Mesenchymal stem cell (in vitro differentiated cells and primary cell): ENCODE measurements at regions not wholly inside any gene's neighbourhood (a gene's known extent, or its start where the extent isn't known, plus 50 kb on each side); places are given as distances from the start of the nearest gene placed in this dataset.

Source experiments
- DNase-seq: peaks from one replicate; pipeline ENCODE4 v3.0.0-alpha.2; 2013
- H2AFZ ChIP-seq: one replicate; pipeline ENCODE4 v1.6.1; 2013; ENCODE audit warnings: low read depth, mild to moderate bottlenecking, control low read depth, inconsistent platforms, low read length, moderate library complexity
- H2AK5ac ChIP-seq: 2 replicates; pipeline ENCODE4 v1.6.1; 2013; ENCODE audit warnings: low read length, moderate library complexity, mild to moderate bottlenecking, inconsistent platforms; ENCODE audit not compliant: severe bottlenecking
- H2BK120ac ChIP-seq: one replicate; pipeline ENCODE4 v1.6.1; 2013; ENCODE audit warnings: low read depth, mild to moderate bottlenecking, inconsistent platforms, low read length, moderate library complexity
- H2BK12ac ChIP-seq, 2 experiments: one replicate each; pipeline ENCODE4 v1.6.1; 2013; ENCODE audit warnings: inconsistent platforms in 2 of 2, low read length in 2 of 2, mild to moderate bottlenecking in 2 of 2, moderate library complexity in 2 of 2, control low read depth in 1 of 2
- H2BK15ac ChIP-seq: one replicate; pipeline ENCODE4 v1.6.1; 2013; ENCODE audit warnings: mild to moderate bottlenecking, low read depth, inconsistent platforms; ENCODE audit not compliant: poor library complexity, severe bottlenecking
- H2BK5ac ChIP-seq: 2 replicates; pipeline ENCODE4 v1.6.1; 2013; ENCODE audit warnings: low read depth, mild to moderate bottlenecking, low read length, control low read depth, inconsistent platforms; ENCODE audit not compliant: poor library complexity, severe bottlenecking
- H3K14ac ChIP-seq, 2 experiments: one replicate each; pipeline ENCODE4 v1.6.1; 2013; ENCODE audit warnings: inconsistent platforms in 2 of 2, low read length in 2 of 2, control low read depth in 1 of 2, mild to moderate bottlenecking in 1 of 2, moderate library complexity in 1 of 2
- H3K18ac ChIP-seq, 2 experiments: one replicate each; pipeline ENCODE4 v1.6.1; 2013; ENCODE audit warnings: inconsistent platforms in 2 of 2, low read length in 2 of 2, control low read depth in 1 of 2, low read depth in 1 of 2, mild to moderate bottlenecking in 1 of 2
- H3K23ac ChIP-seq, 2 experiments: one replicate each; pipeline ENCODE4 v1.6.1; 2013; ENCODE audit warnings: inconsistent platforms in 2 of 2, low read length in 2 of 2, mild to moderate bottlenecking in 2 of 2, moderate library complexity in 2 of 2, control low read depth in 1 of 2
- H3K27ac ChIP-seq: 2 replicates; pipeline ENCODE4 v1.5.1; 2013; ENCODE audit warnings: mild to moderate bottlenecking, moderate library complexity, low read length, control low read depth, inconsistent platforms; ENCODE audit not compliant: poor library complexity, severe bottlenecking
- H3K27me3 ChIP-seq, 2 experiments: 2 replicates each; pipeline versions ENCODE4 v1.6.1 to v1.7.0; 2013; ENCODE audit warnings: low read length in 2 of 2, mild to moderate bottlenecking in 2 of 2, moderate library complexity in 2 of 2, control low read depth in 1 of 2, inconsistent platforms in 1 of 2; ENCODE audit not compliant: control insufficient read depth in 1 of 2, insufficient read depth in 1 of 2
- H3K36me3 ChIP-seq, 2 experiments: 2 replicates each; pipeline versions ENCODE4 v1.6.1 to v1.7.0; 2013; ENCODE audit warnings: low read length in 2 of 2, control low read depth in 1 of 2, inconsistent platforms in 1 of 2, low read depth in 1 of 2, mild to moderate bottlenecking in 1 of 2; ENCODE audit not compliant: insufficient read depth in 2 of 2, control insufficient read depth in 1 of 2
- H3K4ac ChIP-seq, 2 experiments: one replicate each; pipeline ENCODE4 v1.6.1; 2013; ENCODE audit warnings: inconsistent platforms in 2 of 2, low read length in 2 of 2, mild to moderate bottlenecking in 2 of 2, moderate library complexity in 2 of 2, control low read depth in 1 of 2, low read depth in 1 of 2
- H3K4me1 ChIP-seq: 2 replicates; pipeline ENCODE4 v1.6.1; 2013; ENCODE audit warnings: low read depth, low read length, control low read depth; ENCODE audit not compliant: control insufficient read depth, insufficient read depth
- H3K4me2 ChIP-seq: 2 replicates; pipeline ENCODE4 v1.6.1; 2013; ENCODE audit warnings: low read length, mild to moderate bottlenecking, inconsistent platforms; ENCODE audit not compliant: poor library complexity, severe bottlenecking
- H3K4me3 ChIP-seq, 2 experiments: 2 replicates each; pipeline versions ENCODE4 v1.5.1 to v1.7.0; 2013; ENCODE audit warnings: low read length in 2 of 2, mild to moderate bottlenecking in 2 of 2, control low read depth in 1 of 2, low read depth in 1 of 2; ENCODE audit not compliant: insufficient read depth in 1 of 2
- H3K79me1 ChIP-seq: replicated peaks from 2 replicates; pipeline ENCODE4 v1.6.1; 2013; ENCODE audit warnings: mild to moderate bottlenecking, control low read depth, low read length, inconsistent platforms; ENCODE audit not compliant: poor library complexity, severe bottlenecking
- H3K9ac ChIP-seq: 2 replicates; pipeline ENCODE4 v1.7.0; 2013; ENCODE audit warnings: mild to moderate bottlenecking, low read length, moderate library complexity
- H3K9me3 ChIP-seq: 2 replicates; pipeline ENCODE4 v1.7.0; 2013; ENCODE audit warnings: mild to moderate bottlenecking, low read length; ENCODE audit not compliant: control insufficient read depth
- H4K8ac ChIP-seq: one replicate; pipeline ENCODE4 v1.6.1; 2013; ENCODE audit warnings: inconsistent platforms, mild to moderate bottlenecking, low read length, moderate library complexity
- H4K91ac ChIP-seq: one replicate; pipeline ENCODE4 v1.6.1; 2013; ENCODE audit warnings: mild to moderate bottlenecking, low read length, inconsistent platforms
- WGBS: methylation state at CpG from one replicate; pipeline ENCODE4 v1.1.7; 2013; ENCODE audit warnings: mixed read lengths; 5-methylcytosine and 5-hydroxymethylcytosine counted together

- no peak overlapping the region for H2AFZ ChIP-seq
- WGBS = 82% methylated on average over 9 of the region's 9 CpGs
Measured at GRCh38 chr1:29854700-29855276, 618.5 kb downstream of the PTPRU start.

GRCh38 chr1:29853716-29854330, 617.5 kb downstream of the PTPRU start:
- Histone ChIP-seq H3K18ac (no peak overlapping the region), H4K91ac (no peak overlapping the region), H3K27me3 (peaks cover 0 to 75% of the 10 kb centered on the region in 2 experiments), H3K79me1 (no peaks in the 10 kb centered on the region), H2AFZ (no peak overlapping the region), H3K9me3 (no peaks in the 10 kb centered on the region), H2BK120ac (no peak overlapping the region), H4K8ac (no peak overlapping the region), H2BK15ac (no peak overlapping the region), H2BK5ac (no peak overlapping the region), H3K36me3 (no peaks in the 10 kb centered on the region), H2AK5ac (no peak overlapping the region), H3K14ac (no peak overlapping the region), H2BK12ac (no peak overlapping the region), H3K4ac (no peak overlapping the region), H3K4me1 (peaks cover 19% of the 10 kb centered on the region), H3K4me2 (no peak overlapping the region), H3K4me3 (no peak overlapping the region), H3K9ac (no peak overlapping the region), H3K27ac (no peak overlapping the region), H3K23ac (no peak overlapping the region)
- 85% methylated on average over 10 of the region's 10 CpGs for WGBS
- no peak for DNase-seq

More at GRCh38 chr1:29854700-29855276, 618.5 kb downstream of the PTPRU start:
- no peak overlapping the region for H3K9ac ChIP-seq
- no peak overlapping the region for H2BK15ac ChIP-seq
- no peak for DNase-seq
- H3K4me2 ChIP-seq = no peak overlapping the region
- no peak overlapping the region for H4K91ac ChIP-seq
- H3K23ac ChIP-seq = no peak overlapping the region
- H2AK5ac ChIP-seq = no peak overlapping the region
- no peaks in the 10 kb centered on the region for H3K9me3 ChIP-seq
- H3K27ac ChIP-seq = no peak overlapping the region
- H2BK12ac ChIP-seq = no peak overlapping the region
- H4K8ac ChIP-seq = no peak overlapping the region
- H3K4ac ChIP-seq = no peak overlapping the region
- no peaks in the 10 kb centered on the region for H3K36me3 ChIP-seq
- no peak overlapping the region for H2BK5ac ChIP-seq
- H3K4me3 ChIP-seq = no peak overlapping the region
- peaks cover 19% of the 10 kb centered on the region for H3K4me1 ChIP-seq
- no peak overlapping the region for H3K14ac ChIP-seq
- no peak overlapping the region for H2BK120ac ChIP-seq
- no peak overlapping the region for H3K18ac ChIP-seq
- peaks cover 0 to 66% of the 10 kb centered on the region in 2 experiments for H3K27me3 ChIP-seq
- no peaks in the 10 kb centered on the region for H3K79me1 ChIP-seq

GRCh38 chr1:29852248-29852647, 615.9 kb downstream of the PTPRU start:
- H3K36me3 ChIP-seq = no peaks in the 10 kb centered on the region
- no peak overlapping the region for H2BK5ac ChIP-seq
- no peak overlapping the region for H4K91ac ChIP-seq
- H2BK120ac ChIP-seq = no peak overlapping the region
- no peak overlapping the region for H2AFZ ChIP-seq
- no peak overlapping the region for H3K18ac ChIP-seq
- no peak overlapping the region for H2BK12ac ChIP-seq
- H3K4ac ChIP-seq = no peak overlapping the region
- H2BK15ac ChIP-seq = no peak overlapping the region
- H2AK5ac ChIP-seq = no peak overlapping the region
- no peak overlapping the region for H4K8ac ChIP-seq
- no peak overlapping the region for H3K27ac ChIP-seq
- no peak overlapping the region for H3K23ac ChIP-seq
- no peaks in the 10 kb centered on the region for H3K79me1 ChIP-seq
- no peak overlapping the region for H3K14ac ChIP-seq
- H3K4me2 ChIP-seq = no peak overlapping the region
- H3K4me1 ChIP-seq = peaks cover 16% of the 10 kb centered on the region
- H3K9me3 ChIP-seq = no peaks in the 10 kb centered on the region
- no peak for DNase-seq
- H3K27me3 ChIP-seq = peaks cover 0 to 80% of the 10 kb centered on the region in 2 experiments
- H3K4me3 ChIP-seq = no peak overlapping the region
- 82% methylated on average over 6 of the region's 9 CpGs for WGBS
- no peak overlapping the region for H3K9ac ChIP-seq

- Histone ChIP-seq H2BK12ac (no peak overlapping the region), H2BK120ac (no peak overlapping the region), H3K9me3 (no peaks in the 10 kb centered on the region), H3K14ac (no peak overlapping the region), H4K8ac (no peak overlapping the region), H2AFZ (no peak overlapping the region), H3K4me1 (peaks cover 16% of the 10 kb centered on the region), H3K4me3 (no peak overlapping the region), H3K23ac (no peak overlapping the region), H3K4ac (no peak overlapping the region), H3K79me1 (no peaks in the 10 kb centered on the region), H2BK5ac (no peak overlapping the region), H4K91ac (no peak overlapping the region), H2AK5ac (no peak overlapping the region), H3K27ac (no peak overlapping the region), H3K9ac (no peak overlapping the region), H3K27me3 (peaks cover 0 to 80% of the 10 kb centered on the region in 2 experiments), H3K4me2 (no peak overlapping the region), H3K18ac (no peak overlapping the region), H2BK15ac (no peak overlapping the region), H3K36me3 (no peaks in the 10 kb centered on the region)
- WGBS = 72% methylated on average over 11 of the region's 11 CpGs
- DNase-seq = no peak
Measured at GRCh38 chr1:29851691-29852090, 615.4 kb downstream of the PTPRU start.
